OCI-LY1 (cell line): ENCODE measurements at regions not wholly inside any gene's neighbourhood (a gene's known extent, or its start where the extent isn't known, plus 50 kb on each side); places are given as distances from the start of the nearest gene placed in this dataset.

Experiments used
- CTCF ChIP-seq: fragments of 200-600 bp; sonication (generic), shearing (Covaris generic); IDR thresholded peaks from 2 replicates; pipeline ENCODE4 v1.5.1; 2017; ENCODE audit warnings: mild to moderate bottlenecking, antibody characterized with exemption, low read length, moderate library complexity, mixed read lengths
- EZH2 ChIP-seq: fragments of 200-600 bp; sonication (generic), shearing (Covaris generic); IDR thresholded peaks from 2 replicates; pipeline ENCODE4 v1.8.0; 2017; ENCODE audit warnings: borderline replicate concordance, mixed run types, mild to moderate bottlenecking, antibody characterized with exemption, low read length, moderate library complexity, mixed read lengths

- TF ChIP-seq CTCF (no peak), EZH2 (no peak)
Observed at GRCh38 chr13:42424182-42424581, 149.8 kb upstream of the TNFSF11 start.
